ENCODE measurements at regions not wholly inside any gene's neighbourhood (a gene's known extent, or its start where the extent isn't known, plus 50 kb on each side); places are given as distances from the start of the nearest gene placed in this dataset.

- Histone ChIP-seq H3K9me3 (ENCODE audit: control insufficient read depth in 5 of 5, low read length in 5 of 5) (no peaks in the 10 kb centered on the region), H3K9ac (ENCODE audit: low read length in 5 of 5) (no peak overlapping the region), H3K27ac (ENCODE audit: low read depth, low read length) (no peak overlapping the region), H3K4me3 (ENCODE audit: low read depth in 1 of 5, low read length in 5 of 5) (no peak overlapping the region), H3K36me3 (ENCODE audit: control insufficient read depth in 5 of 5, insufficient read depth in 5 of 5, low read length in 5 of 5) (no peaks in the 10 kb centered on the region), H3K4me1 (ENCODE audit: control insufficient read depth in 5 of 5, insufficient read depth in 5 of 5, low read length in 5 of 5) (no peaks in the 10 kb centered on the region), H3K27me3 (ENCODE audit: control insufficient read depth in 5 of 5, insufficient read depth in 4 of 5, low read length in 5 of 5) (peaks cover 0 to 4% (median 0%) of the 10 kb centered on the region in 5 donors)
Observed at GRCh38 chr20:34181484-34181883, 59.7 kb upstream of the ASIP start.

- H3K9me3 ChIP-seq (ENCODE audit: control insufficient read depth in 5 of 5, low read length in 5 of 5) = no peaks in the 10 kb centered on the region
- H3K4me3 ChIP-seq (ENCODE audit: low read depth in 1 of 5, low read length in 5 of 5) = no peak overlapping the region
- H3K27ac ChIP-seq (ENCODE audit: low read depth, low read length) = no peak overlapping the region
- peaks cover 0 to 7% (median 0%) of the 10 kb centered on the region in 5 donors for H3K27me3 ChIP-seq (ENCODE audit: control insufficient read depth in 5 of 5, insufficient read depth in 4 of 5, low read length in 5 of 5)
- no peaks in the 10 kb centered on the region for H3K4me1 ChIP-seq (ENCODE audit: control insufficient read depth in 5 of 5, insufficient read depth in 5 of 5, low read length in 5 of 5)
- no peaks in the 10 kb centered on the region for H3K36me3 ChIP-seq (ENCODE audit: control insufficient read depth in 5 of 5, insufficient read depth in 5 of 5, low read length in 5 of 5)
- H3K9ac ChIP-seq (ENCODE audit: low read length in 5 of 5) = no peak overlapping the region
Observed at GRCh38 chr20:34185766-34186620, 55.2 kb upstream of the ASIP start.

- no peak overlapping the region for H3K9ac ChIP-seq (ENCODE audit: low read length in 5 of 5)
- no peak overlapping the region for H3K27ac ChIP-seq (ENCODE audit: low read depth, low read length)
- H3K9me3 ChIP-seq (ENCODE audit: control insufficient read depth in 5 of 5, low read length in 5 of 5) = no peaks in the 10 kb centered on the region
- H3K27me3 ChIP-seq (ENCODE audit: control insufficient read depth in 5 of 5, insufficient read depth in 4 of 5, low read length in 5 of 5) = peaks cover 0 to 4% (median 0%) of the 10 kb centered on the region in 5 donors
- H3K4me3 ChIP-seq (ENCODE audit: low read depth in 1 of 5, low read length in 5 of 5) = no peak overlapping the region
- no peaks in the 10 kb centered on the region for H3K4me1 ChIP-seq (ENCODE audit: control insufficient read depth in 5 of 5, insufficient read depth in 5 of 5, low read length in 5 of 5)
- no peaks in the 10 kb centered on the region for H3K36me3 ChIP-seq (ENCODE audit: control insufficient read depth in 5 of 5, insufficient read depth in 5 of 5, low read length in 5 of 5)
Observed at GRCh38 chr20:34189572-34190163, 51.6 kb upstream of the ASIP start.

GRCh38 chr20:34190262-34190661 is 51.0 kb upstream of the ASIP start:
- H3K4me3 ChIP-seq (ENCODE audit: low read depth in 1 of 5, low read length in 5 of 5) = no peak overlapping the region
- H3K4me1 ChIP-seq (ENCODE audit: control insufficient read depth in 5 of 5, insufficient read depth in 5 of 5, low read length in 5 of 5) = no peaks in the 10 kb centered on the region
- H3K9ac ChIP-seq (ENCODE audit: low read length in 5 of 5) = no peak overlapping the region
- peaks cover 0 to 4% (median 0%) of the 10 kb centered on the region in 5 donors for H3K27me3 ChIP-seq (ENCODE audit: control insufficient read depth in 5 of 5, insufficient read depth in 4 of 5, low read length in 5 of 5)
- no peak overlapping the region for H3K27ac ChIP-seq (ENCODE audit: low read depth, low read length)
- no peaks in the 10 kb centered on the region for H3K36me3 ChIP-seq (ENCODE audit: control insufficient read depth in 5 of 5, insufficient read depth in 5 of 5, low read length in 5 of 5)
- H3K9me3 ChIP-seq (ENCODE audit: control insufficient read depth in 5 of 5, low read length in 5 of 5) = no peaks in the 10 kb centered on the region

- Histone ChIP-seq H3K36me3 (ENCODE audit: control insufficient read depth in 5 of 5, insufficient read depth in 5 of 5, low read length in 5 of 5) (no peaks in the 10 kb centered on the region), H3K9me3 (ENCODE audit: control insufficient read depth in 5 of 5, low read length in 5 of 5) (no peaks in the 10 kb centered on the region), H3K4me1 (ENCODE audit: control insufficient read depth in 5 of 5, insufficient read depth in 5 of 5, low read length in 5 of 5) (no peaks in the 10 kb centered on the region), H3K9ac (ENCODE audit: low read length in 5 of 5) (no peak overlapping the region), H3K4me3 (ENCODE audit: low read depth in 1 of 5, low read length in 5 of 5) (no peak overlapping the region), H3K27me3 (ENCODE audit: control insufficient read depth in 5 of 5, insufficient read depth in 4 of 5, low read length in 5 of 5) (peaks cover 0 to 4% (median 0%) of the 10 kb centered on the region in 5 donors), H3K27ac (ENCODE audit: low read depth, low read length) (no peak overlapping the region)
Observed at GRCh38 chr20:34190679-34191090, 50.5 kb upstream of the ASIP start.
